ENCODE measurements at regions not wholly inside any gene's neighbourhood (a gene's known extent, or its start where the extent isn't known, plus 50 kb on each side); places are given as distances from the start of the nearest gene placed in this dataset.

GRCh38 chr14:27008187-27008586 is 410.4 kb upstream of the NOVA1 start:
- DNase-seq (no peak), ATAC-seq (ENCODE audit: insufficient read depth, low FRiP score) (no peak)
- TF ChIP-seq CTCF (IDR thresholded peaks at IDR 0.05; ENCODE audit: control extremely low read depth, extremely low read depth) = no peak
- H3K9me3 ChIP-seq (ENCODE audit: control insufficient read depth in 4 of 4, insufficient read depth in 3 of 4, low read length in 3 of 4) = no peaks in the 10 kb centered on the region
- no peaks in the 10 kb centered on the region for H3K36me3 ChIP-seq (ENCODE audit: control insufficient read depth in 4 of 4, insufficient read depth in 4 of 4, low read length in 4 of 4)
- H3K9ac ChIP-seq (ENCODE audit: insufficient read depth in 1 of 2, low read length in 2 of 2) = no peak overlapping the region
- no peak overlapping the region for H3K27ac ChIP-seq (ENCODE audit: low read depth in 1 of 2, low read length in 1 of 2)
- H3K4me3 ChIP-seq = no peak overlapping the region
- H3K27me3 ChIP-seq (ENCODE audit: control insufficient read depth in 3 of 3, insufficient read depth in 3 of 3, low read length in 2 of 3) = no peaks in the 10 kb centered on the region
- H3K4me1 ChIP-seq (ENCODE audit: control insufficient read depth in 5 of 5, insufficient read depth in 5 of 5, low read length in 5 of 5) = peaks cover 0 to 4% (median 0%) of the 10 kb centered on the region in 5 donors

- DNase-seq = no peak
- WGBS, 2 donors = 79 to 80% methylated on average over 3 of the region's 3 CpGs
These were observed 414.8 kb upstream of the NOVA1 start for GRCh38 chr14:27012641-27013040.

GRCh38 chr14:27013678-27014077 is 415.8 kb upstream of the NOVA1 start:
- Histone ChIP-seq H3K36me3 (ENCODE audit: control insufficient read depth in 4 of 4, insufficient read depth in 4 of 4, low read length in 4 of 4) (no peaks in the 10 kb centered on the region), H3K27me3 (ENCODE audit: control insufficient read depth in 3 of 3, insufficient read depth in 3 of 3, low read length in 2 of 3) (no peaks in the 10 kb centered on the region), H3K4me3 (no peak overlapping the region), H3K27ac (ENCODE audit: low read depth in 1 of 2, low read length in 1 of 2) (no peak overlapping the region), H3K4me1 (ENCODE audit: control insufficient read depth in 5 of 5, insufficient read depth in 5 of 5, low read length in 5 of 5) (no peaks in the 10 kb centered on the region), H3K9me3 (ENCODE audit: control insufficient read depth in 4 of 4, insufficient read depth in 3 of 4, low read length in 3 of 4) (no peaks in the 10 kb centered on the region), H3K9ac (ENCODE audit: insufficient read depth in 1 of 2, low read length in 2 of 2) (no peak overlapping the region)
- DNase-seq (no peak), ATAC-seq (ENCODE audit: insufficient read depth, low FRiP score) (no peak)
- 74 to 87% methylated on average over 4 of the region's 4 CpGs for WGBS, 2 donors
- TF ChIP-seq CTCF (IDR thresholded peaks at IDR 0.05; ENCODE audit: control extremely low read depth, extremely low read depth) = no peak

More at GRCh38 chr14:27012641-27013040, 414.8 kb upstream of the NOVA1 start:
- no peak overlapping the region for H3K27ac ChIP-seq (ENCODE audit: low read depth in 1 of 2, low read length in 1 of 2)
- H3K36me3 ChIP-seq (ENCODE audit: control insufficient read depth in 4 of 4, insufficient read depth in 4 of 4, low read length in 4 of 4) = no peaks in the 10 kb centered on the region
- no peak for TF ChIP-seq CTCF (IDR thresholded peaks at IDR 0.05; ENCODE audit: control extremely low read depth, extremely low read depth)
- no peaks in the 10 kb centered on the region for H3K9me3 ChIP-seq (ENCODE audit: control insufficient read depth in 4 of 4, insufficient read depth in 3 of 4, low read length in 3 of 4)
- no peaks in the 10 kb centered on the region for H3K4me1 ChIP-seq (ENCODE audit: control insufficient read depth in 5 of 5, insufficient read depth in 5 of 5, low read length in 5 of 5)
- no peak for ATAC-seq (ENCODE audit: insufficient read depth, low FRiP score)
- H3K27me3 ChIP-seq (ENCODE audit: control insufficient read depth in 3 of 3, insufficient read depth in 3 of 3, low read length in 2 of 3) = no peaks in the 10 kb centered on the region
- H3K9ac ChIP-seq (ENCODE audit: insufficient read depth in 1 of 2, low read length in 2 of 2) = no peak overlapping the region
- no peak overlapping the region for H3K4me3 ChIP-seq

GRCh38 chr14:27015065-27015464 is 417.2 kb upstream of the NOVA1 start:
- Histone ChIP-seq H3K27ac (ENCODE audit: low read depth in 1 of 2, low read length in 1 of 2) (no peak overlapping the region), H3K9me3 (ENCODE audit: control insufficient read depth in 4 of 4, insufficient read depth in 3 of 4, low read length in 3 of 4) (no peaks in the 10 kb centered on the region), H3K9ac (ENCODE audit: insufficient read depth in 1 of 2, low read length in 2 of 2) (no peak overlapping the region), H3K4me3 (no peak overlapping the region), H3K4me1 (ENCODE audit: control insufficient read depth in 5 of 5, insufficient read depth in 5 of 5, low read length in 5 of 5) (no peaks in the 10 kb centered on the region), H3K27me3 (ENCODE audit: control insufficient read depth in 3 of 3, insufficient read depth in 3 of 3, low read length in 2 of 3) (no peaks in the 10 kb centered on the region), H3K36me3 (ENCODE audit: control insufficient read depth in 4 of 4, insufficient read depth in 4 of 4, low read length in 4 of 4) (no peaks in the 10 kb centered on the region)
- no peak for ATAC-seq (ENCODE audit: insufficient read depth, low FRiP score)
- WGBS, 2 donors = 75 to 82% methylated on average over 1 of the region's 1 CpG
- DNase-seq = no peak
- no peak for TF ChIP-seq CTCF (IDR thresholded peaks at IDR 0.05; ENCODE audit: control extremely low read depth, extremely low read depth)

All from lung (tissue), 11 donors.